Midbrain (tissue), 1 donor: ENCODE measurements at regions not wholly inside any gene's neighbourhood (a gene's known extent, or its start where the extent isn't known, plus 50 kb on each side); places are given as distances from the start of the nearest gene placed in this dataset.
"Not testable (repeated sequence)": the region's sequence is repeated elsewhere in the genome, so short reads cannot be mapped to it uniquely, and the experiment has no call there.

ENCODE experiments used
- DNase-seq: peaks from one replicate; lab custom pipeline; 2025; lab: John Stamatoyannopoulos, UW

DNA sequence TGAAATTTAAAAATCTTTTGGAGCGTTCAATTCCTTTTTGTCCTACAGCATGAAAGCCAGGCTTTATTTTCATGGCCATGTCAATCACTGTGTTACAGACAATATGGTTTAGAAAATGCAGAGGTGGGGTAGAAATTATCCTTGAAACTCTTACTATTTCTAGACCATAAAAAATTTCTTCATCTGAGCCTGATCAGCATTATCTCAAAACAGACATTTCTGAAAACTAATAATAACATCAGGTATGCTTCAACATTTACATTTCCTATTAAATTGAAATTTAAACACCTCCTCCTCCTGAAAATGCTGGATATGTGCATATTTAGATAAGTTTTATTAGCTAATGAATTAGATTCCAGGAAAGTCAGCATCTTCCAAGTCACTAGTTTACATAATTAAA lies 570.6 kb downstream of the RIT2 start:
- DNase-seq, result no peak

DNA sequence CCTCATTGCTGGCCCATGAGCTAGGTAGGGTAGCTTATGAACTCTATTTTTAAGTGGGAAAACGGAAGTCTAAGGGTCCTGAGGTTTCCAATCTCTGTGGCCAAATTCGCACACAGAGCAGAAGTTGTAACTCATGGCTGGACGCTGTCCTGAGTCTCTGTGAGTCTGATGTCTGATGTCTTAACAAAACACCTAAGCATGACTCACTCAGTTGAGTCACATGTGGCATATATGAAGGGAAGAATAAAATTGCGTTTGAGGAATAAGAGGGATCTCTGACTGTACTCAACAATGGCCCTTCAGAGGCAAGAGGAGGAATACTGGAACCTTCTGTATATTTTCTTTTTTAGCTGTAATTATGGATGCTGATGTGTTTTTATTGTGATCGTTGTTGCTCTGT lies 569.7 kb downstream of the RIT2 start:
- no peak for DNase-seq

DNA sequence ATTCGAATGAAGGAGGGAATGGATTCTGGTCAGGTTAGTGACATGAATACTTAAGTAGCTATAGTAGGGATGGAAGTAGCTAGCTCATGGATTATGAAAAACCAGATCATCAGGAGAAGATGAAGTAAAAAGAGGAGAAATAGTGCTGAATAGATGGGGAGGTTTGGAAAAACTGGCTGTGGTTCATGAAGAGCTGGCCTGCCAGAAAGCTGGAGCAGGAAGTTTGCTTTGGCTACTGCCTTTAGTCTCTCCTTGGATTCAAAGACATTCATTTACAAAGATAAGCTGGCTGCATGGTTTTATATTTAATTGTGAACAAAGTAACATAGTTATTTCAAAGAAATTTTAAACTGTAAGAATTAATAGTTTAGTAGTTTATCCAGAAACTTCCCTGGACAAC lies 567.0 kb downstream of the RIT2 start:
- DNase-seq, result no peak

DNA sequence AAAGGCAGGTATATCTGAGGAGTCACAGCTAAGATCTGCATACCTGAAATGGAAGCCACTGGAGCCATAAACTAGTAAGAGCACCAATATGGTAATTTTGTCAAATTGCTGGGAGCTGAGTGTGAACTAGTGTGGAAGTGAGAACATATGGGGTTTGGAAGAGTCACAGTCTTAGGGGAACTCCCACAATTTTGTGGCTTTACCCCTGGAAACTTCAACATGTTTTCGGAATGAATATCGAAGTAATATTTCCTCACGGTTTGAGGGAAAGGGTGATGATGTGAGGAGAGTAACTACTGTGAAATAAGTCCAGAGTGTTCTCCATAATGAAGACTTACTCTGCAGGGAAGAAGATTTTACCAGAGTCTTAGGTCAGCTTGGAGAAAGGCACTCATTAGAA lies 565.9 kb downstream of the RIT2 start:
- no peak for DNase-seq

DNA sequence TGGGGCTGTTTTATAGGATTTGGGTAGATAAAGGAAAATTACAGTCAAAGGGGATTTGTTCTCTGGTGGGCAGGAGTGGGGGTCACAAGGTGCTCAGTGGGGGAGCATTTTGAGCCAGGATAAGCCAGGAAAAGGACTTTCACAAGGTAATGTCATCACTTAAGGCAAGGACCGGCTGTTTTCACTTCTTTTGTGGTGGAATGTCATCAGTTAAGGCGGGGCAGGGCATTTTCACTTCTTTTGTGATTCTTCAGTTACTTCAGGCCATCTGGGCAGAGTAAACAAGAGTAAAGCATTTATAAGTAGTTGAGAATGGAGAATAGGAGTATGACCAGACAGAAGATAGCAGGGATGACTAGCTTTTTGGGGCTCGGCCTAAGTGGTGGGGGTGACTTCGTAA lies 562.9 kb downstream of the RIT2 start:
- not testable (repeated sequence) for DNase-seq

DNA sequence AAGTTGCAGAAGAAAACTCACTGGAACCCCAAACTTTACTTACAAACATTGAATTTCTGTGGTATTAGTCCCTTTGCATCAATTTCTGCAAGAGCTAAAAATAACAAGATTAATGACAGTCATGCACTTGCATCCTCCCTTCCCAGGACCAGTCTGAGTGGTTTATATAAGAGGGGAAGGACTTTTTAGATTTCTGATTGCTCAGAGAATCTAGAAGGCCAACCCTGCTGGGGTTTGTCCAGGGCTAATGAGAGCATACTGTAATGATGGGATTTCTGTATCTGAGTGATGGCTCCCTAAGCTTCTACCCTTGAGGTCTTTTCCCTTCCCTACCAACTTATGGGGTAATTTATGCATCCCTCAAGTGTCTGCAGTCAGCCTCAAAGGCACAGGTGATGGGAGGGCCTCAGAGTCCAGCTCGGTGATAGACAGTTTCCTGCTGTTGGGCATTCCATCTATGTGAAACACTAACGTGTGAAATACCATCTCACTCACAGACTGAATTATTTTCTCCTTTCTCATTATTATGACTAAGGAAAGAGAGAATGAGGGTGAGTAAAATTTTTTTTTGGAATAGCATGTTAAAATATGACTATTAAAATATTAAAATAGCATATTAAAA lies 556.3 kb downstream of the RIT2 start:
- DNase-seq, result no peak

DNA sequence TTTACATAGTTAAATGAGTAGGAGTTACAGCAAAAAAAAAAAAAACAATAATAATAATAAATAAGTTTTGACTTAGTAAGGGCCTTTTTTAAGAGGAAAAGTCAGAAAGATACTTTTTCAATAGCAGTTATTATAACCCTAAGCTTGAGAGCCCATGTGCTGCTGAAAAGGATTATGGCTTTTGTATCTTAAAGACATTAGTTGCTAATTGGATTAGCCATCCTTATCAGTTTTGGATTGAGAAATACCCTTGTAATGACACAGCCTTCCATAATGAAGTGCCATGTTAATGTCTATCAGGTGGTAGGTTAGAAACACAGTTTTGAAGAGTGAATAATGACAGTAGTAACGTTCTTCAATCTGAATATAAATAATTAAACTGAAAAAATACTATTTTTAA lies 554.0 kb downstream of the RIT2 start:
- DNase-seq, result no peak

DNA sequence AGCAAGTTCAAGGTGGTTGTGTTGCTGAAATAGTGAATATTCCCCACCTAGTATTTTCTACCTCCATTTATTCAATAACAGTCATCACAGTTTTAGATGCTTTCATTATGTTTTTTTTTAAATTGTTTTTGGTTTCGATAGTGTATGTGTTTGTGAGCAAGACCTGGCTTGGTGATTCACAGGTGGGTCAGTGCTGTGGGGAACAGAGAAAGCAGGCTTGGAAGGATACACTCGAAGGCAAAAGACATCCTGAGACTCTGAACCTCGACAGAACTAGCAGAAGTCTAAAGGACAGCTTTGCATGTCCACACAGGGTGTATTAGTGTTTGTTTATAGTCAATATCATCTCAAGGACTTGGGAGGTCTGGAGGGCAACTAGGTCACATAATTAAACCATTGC lies 551.5 kb downstream of the RIT2 start:
- no peak for DNase-seq

DNA sequence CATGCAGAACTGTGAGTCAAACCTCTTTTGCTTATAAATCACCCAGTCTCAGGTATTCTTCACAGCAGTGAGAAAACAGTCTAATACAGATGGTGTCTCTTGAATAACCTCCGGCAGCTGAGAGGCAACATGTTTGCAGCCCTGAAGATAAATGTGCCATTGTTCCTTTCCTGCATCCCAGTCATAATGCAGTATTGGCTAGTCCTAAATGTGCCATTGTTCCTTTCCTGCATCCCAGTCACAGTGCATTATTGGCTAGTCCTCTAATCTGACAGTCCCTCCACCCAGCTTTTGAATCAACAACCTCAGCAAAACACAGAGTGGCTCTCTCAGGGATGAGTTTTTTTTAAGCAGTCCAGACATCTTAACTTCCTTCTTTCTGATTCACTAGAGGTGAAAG lies 550.7 kb downstream of the RIT2 start:
- peak; percentile 63 for DNase-seq

DNA sequence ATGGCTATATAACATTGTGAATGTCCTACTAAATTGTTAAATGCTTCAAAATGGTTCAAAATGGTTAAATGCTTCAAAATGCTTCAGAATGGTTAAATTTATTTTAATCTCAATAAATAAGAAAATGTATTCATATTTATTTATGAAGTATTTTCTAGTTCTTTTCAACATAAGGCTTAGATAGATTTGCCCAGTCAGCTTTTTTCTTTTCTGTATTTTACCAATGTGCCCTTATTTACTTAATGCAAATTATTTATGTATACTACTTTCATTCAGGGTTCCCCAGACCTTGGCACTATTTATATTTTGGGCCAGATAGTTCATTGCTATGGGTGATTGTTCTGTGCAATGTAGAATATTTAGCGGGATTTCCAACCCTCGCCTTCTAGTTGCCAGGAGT lies 546.7 kb downstream of the RIT2 start:
- no peak for DNase-seq

DNA sequence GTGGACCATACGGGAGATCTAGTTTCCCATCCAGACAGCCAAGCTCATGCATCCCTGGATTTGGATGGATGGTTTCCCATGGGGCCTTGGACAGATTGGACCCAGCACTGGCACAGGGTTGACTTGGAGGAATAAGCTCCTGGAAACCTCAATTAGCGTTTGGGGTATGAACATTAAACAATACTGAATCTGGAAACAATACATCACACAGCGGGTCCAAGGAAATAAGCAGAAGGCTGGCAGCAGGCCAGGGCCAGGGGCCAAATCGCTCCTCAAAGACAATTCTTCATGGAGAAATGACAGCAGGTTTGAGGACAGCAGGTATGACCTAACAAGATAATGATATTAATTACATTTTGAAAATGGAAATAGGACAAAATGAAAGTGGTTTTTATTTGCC lies 540.6 kb downstream of the RIT2 start:
- DNase-seq, result no peak

DNA sequence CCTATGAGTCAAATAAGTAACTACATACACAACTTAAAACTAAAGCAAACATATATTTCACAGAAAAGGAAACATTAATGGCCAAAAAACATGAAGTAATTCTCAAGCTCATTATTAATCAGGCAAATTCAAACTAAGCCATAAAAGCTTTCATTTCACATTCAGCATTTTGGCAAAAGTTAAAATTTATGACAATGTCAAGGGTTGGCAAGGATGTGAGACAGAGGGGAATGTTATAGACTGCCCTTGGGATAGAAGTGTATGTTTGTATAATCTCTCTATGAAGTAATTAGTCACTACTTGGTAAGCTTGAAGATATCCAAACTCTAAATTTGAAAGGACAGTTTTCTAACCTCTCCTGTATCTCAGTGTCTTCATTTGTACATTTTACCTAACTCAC lies 539.4 kb downstream of the RIT2 start:
- DNase-seq, result no peak

DNA sequence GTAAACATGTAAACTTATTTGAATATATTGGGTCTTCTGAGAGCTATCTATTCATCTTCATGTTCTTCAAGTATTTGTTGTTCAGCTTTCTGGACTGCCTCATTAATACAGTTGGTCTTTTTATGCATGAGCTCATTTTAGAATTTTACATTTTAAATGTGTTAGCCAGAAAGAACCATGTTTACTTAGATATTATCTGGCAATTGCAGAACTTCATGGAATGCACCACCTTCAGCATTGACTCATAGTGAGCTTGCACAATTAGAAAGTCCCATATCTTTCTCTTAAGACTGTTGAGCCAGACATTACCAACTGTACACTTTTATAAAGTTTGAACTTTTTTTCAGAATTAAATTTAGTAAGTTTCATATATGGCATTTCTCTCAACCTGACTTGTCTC lies 536.7 kb downstream of the RIT2 start:
- DNase-seq, result no peak

DNA sequence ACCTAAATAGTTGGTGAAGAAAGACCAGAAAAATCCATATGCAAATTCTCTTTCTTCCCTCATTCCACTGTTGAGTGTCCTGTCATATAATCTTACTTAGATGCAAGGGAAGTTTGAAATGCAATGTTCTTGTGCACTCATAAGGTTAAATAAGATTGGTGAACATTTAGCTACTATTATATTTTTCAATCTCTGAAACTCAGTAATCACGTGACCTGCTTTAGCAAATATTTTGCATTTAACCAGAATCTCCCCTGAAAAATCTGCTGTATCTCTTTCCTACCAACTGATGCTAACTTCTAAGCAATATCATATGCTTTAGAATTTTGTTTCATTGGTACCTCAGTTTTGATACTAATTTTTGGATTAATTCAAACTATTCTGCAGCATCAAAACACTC lies 533.2 kb downstream of the RIT2 start:
- DNase-seq, result no peak

DNA sequence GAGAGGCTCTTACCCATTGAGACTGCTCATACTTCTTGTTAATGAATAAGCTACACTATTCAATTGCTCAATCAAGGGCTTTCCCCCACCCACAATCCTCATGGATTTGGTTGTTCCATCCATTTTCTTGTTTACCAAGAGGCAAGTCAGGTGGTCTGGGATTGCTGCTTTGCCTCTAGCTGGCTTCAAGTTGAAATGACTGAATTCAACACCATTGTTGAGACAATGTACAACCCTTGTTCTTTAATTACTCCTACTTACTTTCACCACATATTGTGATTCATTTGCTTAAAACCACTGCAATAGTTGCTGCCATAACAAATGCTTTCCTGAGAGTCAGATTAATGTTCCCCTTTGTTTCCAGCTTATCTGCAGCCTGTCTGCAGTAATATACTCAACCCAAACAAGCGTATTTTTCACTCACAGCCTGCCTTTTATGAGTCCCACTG lies 532.2 kb downstream of the RIT2 start:
- DNase-seq, result no peak

DNA sequence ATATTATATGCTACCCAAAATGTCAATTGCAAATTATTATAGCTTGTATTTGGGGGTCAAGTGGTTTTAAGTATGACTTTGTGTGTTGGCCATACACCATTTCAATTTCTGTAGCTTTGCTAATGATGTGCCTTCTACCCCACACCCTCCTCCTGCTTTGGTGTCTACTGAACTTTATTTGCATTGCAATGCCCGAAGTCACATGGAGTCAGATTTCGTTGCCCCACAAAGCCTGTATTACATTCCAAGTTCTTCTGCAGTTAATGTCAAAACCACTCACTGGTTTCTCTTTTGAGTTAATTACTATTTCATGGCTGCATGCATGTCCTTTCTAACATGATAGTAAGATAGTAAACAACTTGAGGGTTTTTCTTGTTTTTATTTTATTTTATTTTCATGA lies 528.9 kb downstream of the RIT2 start:
- DNase-seq, result no peak

DNA sequence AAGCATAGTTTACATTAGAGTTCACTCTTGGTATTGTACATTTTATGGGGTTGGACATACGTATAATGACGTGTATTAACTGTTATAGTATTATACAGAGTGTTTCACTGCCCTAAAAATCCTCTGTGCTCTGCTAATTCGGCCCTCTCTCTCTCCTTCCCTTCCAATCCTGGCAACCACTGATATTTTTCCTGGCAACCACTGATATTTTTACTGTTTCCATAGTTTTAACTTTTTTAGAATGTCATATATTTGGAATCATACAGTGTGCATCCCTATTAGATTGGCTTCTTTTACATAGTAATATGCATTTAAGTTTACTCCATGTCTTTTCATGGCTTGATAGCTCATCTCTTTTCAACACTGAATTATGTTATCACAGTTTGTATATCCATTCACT lies 526.7 kb downstream of the RIT2 start:
- DNase-seq, result no peak

DNA sequence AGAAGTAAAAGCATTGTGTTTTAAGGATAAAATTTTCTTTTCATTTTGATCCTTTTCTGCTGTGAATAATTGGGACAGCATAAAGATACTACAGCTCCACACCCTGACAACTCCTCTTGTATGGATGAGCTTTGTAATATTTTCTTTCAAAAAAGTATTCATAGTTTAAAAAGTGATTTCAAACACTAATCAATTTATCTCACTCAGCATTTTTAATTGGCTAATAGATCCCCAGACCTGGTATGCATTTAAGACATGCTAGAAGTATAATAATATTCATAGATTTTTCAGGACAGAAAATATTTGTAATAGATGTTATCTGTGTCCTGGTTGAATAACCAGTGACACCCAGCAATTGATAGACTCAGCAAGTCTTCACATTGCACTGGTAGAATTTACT lies 510.7 kb downstream of the RIT2 start:
- DNase-seq, result no peak

DNA sequence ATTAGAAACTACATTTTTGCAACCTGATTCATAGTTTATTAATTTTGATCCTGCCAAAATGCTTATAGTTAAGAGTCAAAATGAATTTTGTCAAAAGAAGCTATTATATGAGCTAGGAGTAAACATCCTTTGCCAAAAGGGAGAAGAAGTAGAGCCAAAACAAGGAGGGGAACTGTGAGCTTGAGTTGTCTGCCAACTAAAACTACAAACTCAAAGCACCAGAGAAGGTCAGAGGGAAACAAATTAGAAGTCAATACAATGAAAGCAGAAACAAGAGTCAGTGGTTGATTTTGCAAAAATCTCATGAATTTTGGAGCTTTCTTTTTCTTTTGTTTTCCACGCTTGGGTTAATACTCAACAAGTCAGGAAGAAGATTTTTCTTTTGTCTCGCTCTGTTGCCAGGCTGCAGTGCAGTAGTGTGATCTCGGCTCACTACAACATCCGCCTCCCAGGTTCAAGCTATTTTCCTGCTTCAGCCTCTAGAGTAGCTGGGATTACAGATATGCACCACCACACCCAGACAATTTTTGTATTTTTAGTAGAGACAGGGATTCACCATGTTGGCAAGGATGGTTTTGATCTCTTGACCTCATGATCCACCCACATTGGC lies 508.5 kb downstream of the RIT2 start:
- DNase-seq, result no peak

DNA sequence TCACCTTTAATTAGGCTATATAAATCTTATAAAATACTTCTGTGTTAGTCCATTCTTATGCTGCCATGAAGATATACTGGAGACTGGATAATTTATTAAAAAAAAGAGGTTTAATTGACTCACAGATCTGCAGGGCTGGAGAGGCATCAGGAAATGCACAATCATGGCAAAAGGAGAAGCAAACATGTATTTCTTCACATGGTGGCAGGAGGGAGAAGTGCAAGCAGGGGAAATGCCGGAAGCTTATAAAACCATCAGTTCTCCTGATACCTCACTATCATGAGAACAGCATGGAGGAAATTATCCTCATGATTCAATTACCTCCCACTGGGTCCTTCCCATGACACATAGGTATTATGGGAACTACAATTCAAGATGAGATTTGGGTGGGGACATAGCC lies 504.4 kb downstream of the RIT2 start:
- no peak for DNase-seq

DNA sequence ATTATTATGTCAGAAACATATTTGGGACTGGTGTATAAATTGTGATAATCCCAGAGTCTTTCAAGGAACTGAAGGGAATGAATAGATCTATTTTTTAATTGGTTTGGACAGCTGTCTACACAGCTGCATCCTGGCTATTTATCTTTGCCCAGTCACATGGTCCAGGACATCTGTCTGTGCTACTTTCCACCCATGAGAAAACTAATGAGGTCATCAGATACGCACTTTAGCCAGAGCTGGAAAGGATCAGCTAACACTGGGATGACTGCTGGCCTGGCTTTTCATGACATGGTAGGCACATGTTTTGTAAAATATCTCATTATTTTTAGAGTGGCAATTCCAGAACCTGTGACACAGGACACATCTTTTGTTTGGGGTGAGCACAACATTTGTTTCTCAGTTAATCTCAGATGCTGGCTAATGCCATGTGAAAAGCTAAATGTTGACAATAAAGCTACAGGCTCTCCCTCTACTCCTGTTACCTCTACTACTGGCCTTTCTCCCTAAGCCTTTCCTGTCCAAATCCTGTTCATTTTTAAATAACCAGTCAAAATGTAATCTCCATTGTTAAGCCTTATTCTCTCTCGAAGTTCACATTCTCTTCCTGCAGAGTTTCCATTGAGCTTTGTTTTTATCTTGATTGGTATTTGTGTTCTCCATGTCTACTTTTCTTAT lies 500.7 kb downstream of the RIT2 start:
- peak; percentile 73 for DNase-seq

DNA sequence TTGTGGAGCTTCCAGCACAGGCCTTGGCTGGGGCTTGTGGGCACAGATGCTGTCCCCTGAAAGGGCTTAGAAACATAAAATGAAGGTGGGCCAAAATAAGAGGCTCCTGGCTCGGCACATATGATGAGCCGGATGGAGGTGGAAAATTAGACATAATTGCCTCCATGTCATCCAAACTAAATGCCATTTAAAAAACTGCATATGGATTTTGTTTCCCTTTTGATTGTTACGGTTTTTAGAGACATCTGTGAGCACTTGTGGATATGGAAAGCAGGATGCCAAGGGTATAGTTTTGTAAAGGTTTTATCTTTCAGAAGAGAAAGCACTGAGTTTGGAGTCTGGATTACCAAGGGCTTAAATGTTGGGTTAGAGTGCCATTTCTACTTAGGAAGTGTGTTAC lies 498.3 kb downstream of the RIT2 start:
- DNase-seq, result no peak

DNA sequence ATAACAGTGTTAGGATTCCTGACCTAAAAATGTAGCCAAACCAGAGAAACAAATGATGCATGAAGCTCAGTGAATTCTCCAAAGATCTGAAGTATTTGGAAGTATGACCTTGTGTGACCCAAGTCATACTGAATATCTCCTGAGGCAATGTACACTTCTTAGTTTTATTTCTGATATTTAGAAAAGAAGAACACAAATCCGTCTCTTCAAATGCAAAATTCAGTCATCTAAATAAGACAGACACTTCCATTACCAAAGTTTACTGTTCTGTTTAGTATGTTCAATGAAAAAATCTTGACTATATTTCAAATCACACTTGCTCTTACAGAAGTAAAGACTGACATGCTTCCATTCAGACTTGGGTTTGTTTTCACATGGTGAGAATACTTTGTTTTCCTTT lies 495.7 kb downstream of the RIT2 start:
- no peak for DNase-seq

DNA sequence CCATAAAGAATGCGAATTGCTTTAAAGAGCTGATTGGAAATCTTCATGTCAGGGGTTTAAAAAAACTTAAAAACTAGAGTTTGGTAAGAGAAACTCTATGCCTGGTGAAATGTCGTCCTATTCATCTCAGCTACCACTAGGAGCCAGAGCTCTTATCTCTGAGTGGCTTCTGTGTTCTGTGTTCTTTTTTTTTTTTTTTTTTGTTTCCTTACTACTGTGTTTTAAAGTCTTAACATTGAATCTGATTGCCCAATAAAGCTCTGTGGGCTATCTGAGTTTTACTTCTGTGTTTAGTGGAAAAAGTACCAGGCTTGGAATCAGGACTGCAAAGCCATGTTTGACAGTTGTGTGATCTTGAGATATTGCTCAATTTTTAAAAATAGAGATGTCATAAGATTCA lies 494.8 kb downstream of the RIT2 start:
- no peak for DNase-seq
